DND-41 (cell line): ENCODE measurements at regions not wholly inside any gene's neighbourhood (a gene's known extent, or its start where the extent isn't known, plus 50 kb on each side); places are given as distances from the start of the nearest gene placed in this dataset.

ENCODE experiments used
- ATAC-seq: fragments of 200-7000 bp; cut with Tn5 transposase; 3 replicates; pipeline ENCODE4 v1.9.1; 2021; ENCODE audit warnings: low read depth; ENCODE audit not compliant: insufficient read depth
- DNase-seq: peaks from one replicate; pipeline ENCODE4 v3.0.0-alpha.2; 2020
- H2AFZ ChIP-seq: 2 replicates; pipeline ENCODE4 v1.6.0; 2012; ENCODE audit warnings: low read depth, low read length
- H3K27ac ChIP-seq: 2 replicates; pipeline ENCODE4 v1.5.1; 2012; ENCODE audit warnings: low read length, inconsistent platforms
- H3K27me3 ChIP-seq: fragments of 200-600 bp; sonication (generic); 2 replicates; pipeline ENCODE4 v1.6.0; 2012; ENCODE audit warnings: low read length, mild to moderate bottlenecking, inconsistent platforms; ENCODE audit not compliant: insufficient read depth, poor library complexity
- H3K36me3 ChIP-seq: 2 replicates; pipeline ENCODE4 v1.5.1; 2012; ENCODE audit warnings: low read length, inconsistent platforms; ENCODE audit not compliant: insufficient read depth
- H3K4me1 ChIP-seq: 2 replicates; pipeline ENCODE4 v1.5.1; 2012; ENCODE audit warnings: mild to moderate bottlenecking, low read length; ENCODE audit not compliant: insufficient read depth
- H3K4me2 ChIP-seq: 2 replicates; pipeline ENCODE4 v1.6.0; 2012; ENCODE audit warnings: mild to moderate bottlenecking, moderate library complexity, low read length, inconsistent platforms; ENCODE audit not compliant: insufficient read depth
- H3K4me3 ChIP-seq, 2 experiments: fragments of 200-600 bp in 1 of 2; shearing (Covaris generic) in 1 of 2; 2 replicates each; pipeline ENCODE4 v1.5.1; 2012 to 2016; ENCODE audit warnings: inconsistent platforms in 2 of 2, low read length in 2 of 2, mild to moderate bottlenecking in 2 of 2, low read depth in 1 of 2, moderate library complexity in 1 of 2
- H3K79me2 ChIP-seq: 2 replicates; pipeline ENCODE4 v1.6.0; 2012; ENCODE audit warnings: low read length, inconsistent platforms; ENCODE audit not compliant: insufficient read depth
- H3K9ac ChIP-seq: 2 replicates; pipeline ENCODE4 v1.6.0; 2012; ENCODE audit warnings: low read depth, mild to moderate bottlenecking, inconsistent platforms, low read length, moderate library complexity
- H3K9me3 ChIP-seq: 2 replicates; pipeline ENCODE4 v1.5.1; 2012; ENCODE audit warnings: low read length, moderate library complexity, mild to moderate bottlenecking, inconsistent platforms; ENCODE audit not compliant: insufficient read depth, severe bottlenecking
- H4K20me1 ChIP-seq: 2 replicates; pipeline ENCODE4 v1.6.0; 2012; ENCODE audit warnings: low read length; ENCODE audit not compliant: insufficient read depth
- CTCF ChIP-seq: IDR thresholded peaks from 2 replicates; pipeline ENCODE4 v1.5.1; 2012; ENCODE audit warnings: borderline replicate concordance, low read length, moderate library complexity, mild to moderate bottlenecking; ENCODE audit not compliant: poor library complexity, severe bottlenecking; ENCODE audit errors: extremely low read depth
- EZH2 ChIP-seq: IDR thresholded peaks from 3 replicates; pipeline ENCODE4 v1.6.1; 2012; ENCODE audit warnings: borderline replicate concordance, low read depth, mild to moderate bottlenecking, moderate library complexity, low read length, inconsistent platforms; ENCODE audit not compliant: severe bottlenecking

GRCh38 chr17:37802712-37803416 lies 58.0 kb upstream of the HNF1B start:
- Histone ChIP-seq H3K4me3 (no peak overlapping the region), H2AFZ (no peak overlapping the region), H3K36me3 (no peaks in the 10 kb centered on the region), H3K4me2 (no peak overlapping the region), H4K20me1 (no peaks in the 10 kb centered on the region), H3K27ac (no peak overlapping the region), H3K4me1 (no peaks in the 10 kb centered on the region), H3K79me2 (no peaks in the 10 kb centered on the region), H3K9ac (no peak overlapping the region), H3K27me3 (peaks cover 17% of the 10 kb centered on the region), H3K9me3 (no peaks in the 10 kb centered on the region)
- ATAC-seq (no peak), DNase-seq (no peak)
- TF ChIP-seq CTCF = no peak
- TF ChIP-seq EZH2 = no peak

- DNase-seq = no peak
- Histone ChIP-seq H3K4me2 (no peak overlapping the region), H2AFZ (no peak overlapping the region), H3K27ac (no peak overlapping the region), H3K4me1 (no peaks in the 10 kb centered on the region), H3K9ac (no peak overlapping the region), H3K79me2 (no peaks in the 10 kb centered on the region), H3K27me3 (peaks cover 17% of the 10 kb centered on the region), H4K20me1 (no peaks in the 10 kb centered on the region), H3K36me3 (no peaks in the 10 kb centered on the region), H3K9me3 (no peaks in the 10 kb centered on the region), H3K4me3 (no peak overlapping the region)
- ATAC-seq = no peak
- no peak for TF ChIP-seq EZH2
- no peak for TF ChIP-seq CTCF
These were observed 57.3 kb upstream of the HNF1B start for GRCh38 chr17:37802061-37802595.

GRCh38 chr17:37801171-37801570 lies 56.3 kb upstream of the HNF1B start:
- Histone ChIP-seq H3K79me2 (no peaks in the 10 kb centered on the region), H3K36me3 (no peaks in the 10 kb centered on the region), H4K20me1 (no peaks in the 10 kb centered on the region), H3K27me3 (peaks cover 17% of the 10 kb centered on the region), H3K27ac (no peak overlapping the region), H3K9me3 (no peaks in the 10 kb centered on the region), H3K9ac (no peak overlapping the region), H3K4me2 (no peak overlapping the region), H2AFZ (no peak overlapping the region), H3K4me3 (no peak overlapping the region), H3K4me1 (no peaks in the 10 kb centered on the region)
- TF ChIP-seq EZH2 (no peak), CTCF (no peak)
- DNase-seq (no peak), ATAC-seq (no peak)
